ENCODE measurements at regions not wholly inside any gene's neighbourhood (a gene's known extent, or its start where the extent isn't known, plus 50 kb on each side); places are given as distances from the start of the nearest gene placed in this dataset.

DNA sequence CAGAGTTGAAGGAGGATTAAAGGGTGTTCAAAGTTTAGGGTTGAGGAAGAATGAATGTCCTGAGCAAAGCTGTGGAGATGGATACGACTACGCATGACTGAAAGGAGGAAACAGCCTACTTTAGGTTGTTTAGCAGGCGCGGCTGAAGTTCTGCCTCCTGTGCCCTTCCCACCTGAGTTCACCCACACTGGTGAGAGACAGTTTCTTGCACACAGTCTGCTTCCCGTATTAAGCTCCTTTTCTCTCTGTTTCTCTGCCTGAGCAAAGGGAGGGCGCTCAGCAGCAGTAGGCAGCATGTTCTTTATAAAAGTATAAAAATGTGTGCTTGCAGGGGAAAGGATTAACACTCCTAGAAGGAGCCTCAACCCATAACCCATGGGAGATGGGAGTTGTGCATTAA lies 224.0 kb upstream of the SMARCA2 start:
- no peak for DNase-seq

GRCh38 chr9:1794547-1795270 lies 220.4 kb upstream of the SMARCA2 start:
- peak; percentile 91 for DNase-seq

DNA sequence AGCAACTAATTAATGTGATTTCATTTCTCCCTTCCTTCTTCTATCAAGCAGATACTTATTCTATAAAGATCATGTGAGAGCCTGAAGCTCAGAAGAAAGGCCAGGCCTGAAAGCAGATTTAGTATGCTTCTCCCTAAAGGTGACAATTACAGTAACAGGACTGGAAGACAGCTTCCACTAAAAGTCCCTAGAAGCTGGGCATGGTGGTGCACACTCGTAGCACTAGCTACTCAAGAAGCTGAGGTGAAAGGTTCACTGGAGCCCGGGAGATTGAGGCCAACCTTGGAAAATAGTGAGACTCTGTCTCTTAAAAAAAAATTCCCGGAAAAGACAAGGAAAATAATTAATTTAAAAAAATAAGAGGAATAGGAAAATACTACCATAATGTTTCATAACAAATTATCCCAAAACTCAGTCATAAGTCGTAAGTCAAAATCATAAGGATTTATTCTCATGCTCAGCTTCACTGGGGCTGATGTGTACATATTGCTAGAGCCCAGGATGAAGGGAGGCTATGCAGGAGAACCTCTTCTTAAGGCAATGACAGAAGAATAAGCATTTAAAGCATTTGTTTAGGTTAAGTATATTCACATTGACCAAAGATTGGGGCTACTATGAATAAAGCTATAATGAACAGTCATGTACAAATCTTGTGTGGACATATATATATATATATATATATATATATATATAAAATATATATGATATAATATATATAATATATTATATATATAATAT lies 210.8 kb upstream of the SMARCA2 start:
- DNase-seq: no peak

GRCh38 chr9:1829719-1830118 lies 185.4 kb upstream of the SMARCA2 start:
- no peak for DNase-seq

DNA sequence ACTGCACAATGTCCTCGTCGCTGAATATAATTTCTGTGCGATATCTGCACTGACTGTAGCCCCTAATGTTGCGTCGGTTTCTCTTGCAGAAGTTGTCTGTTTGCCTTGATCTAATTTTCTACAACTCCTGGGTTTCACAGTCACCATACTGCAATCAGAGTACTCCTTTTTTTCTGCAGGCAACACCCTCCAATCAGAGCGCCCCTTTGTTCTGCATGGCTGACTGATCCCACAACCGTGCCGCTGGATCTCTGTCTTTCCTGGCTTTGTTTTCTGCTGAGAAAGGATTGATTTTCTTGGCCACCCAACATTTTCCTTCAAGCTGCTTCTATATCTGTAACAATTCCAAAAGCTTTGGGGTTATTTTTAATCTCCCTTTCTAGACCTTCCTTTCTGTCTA lies 182.2 kb upstream of the SMARCA2 start:
- DNase-seq: no peak

DNA sequence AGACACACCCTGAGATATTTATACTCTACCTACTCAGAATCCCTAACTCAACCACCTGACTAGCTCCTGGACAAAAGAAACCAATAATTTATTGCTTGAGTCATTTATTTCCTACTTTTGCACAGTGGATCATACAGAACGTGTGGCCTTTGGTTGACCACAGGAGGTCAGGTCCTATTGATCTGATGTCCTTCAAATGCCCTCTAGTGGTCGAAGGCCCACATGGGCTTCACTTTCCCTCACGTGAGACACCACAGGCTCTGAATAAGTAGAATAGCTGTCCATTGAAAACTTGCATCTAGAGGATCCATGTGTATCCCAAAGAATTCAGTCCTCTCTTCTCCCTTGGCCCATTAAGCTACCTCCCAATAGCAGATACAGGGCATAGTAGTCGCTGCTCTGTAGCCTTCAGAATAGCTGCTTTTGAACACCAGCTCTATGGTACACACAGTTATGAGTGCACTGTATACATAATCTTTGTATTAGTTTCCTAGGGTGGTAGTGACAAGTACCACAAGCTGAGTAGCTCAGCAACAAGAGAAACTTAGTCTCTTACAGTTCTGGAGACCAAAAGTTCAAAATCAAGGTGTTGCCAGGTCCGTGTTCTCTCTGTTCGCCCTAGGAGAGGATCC lies 177.6 kb upstream of the SMARCA2 start:
- peak; percentile 37 for DNase-seq

- DNase-seq: no peak
Measured at GRCh38 chr9:1839909-1840308, 175.2 kb upstream of the SMARCA2 start.

DNA sequence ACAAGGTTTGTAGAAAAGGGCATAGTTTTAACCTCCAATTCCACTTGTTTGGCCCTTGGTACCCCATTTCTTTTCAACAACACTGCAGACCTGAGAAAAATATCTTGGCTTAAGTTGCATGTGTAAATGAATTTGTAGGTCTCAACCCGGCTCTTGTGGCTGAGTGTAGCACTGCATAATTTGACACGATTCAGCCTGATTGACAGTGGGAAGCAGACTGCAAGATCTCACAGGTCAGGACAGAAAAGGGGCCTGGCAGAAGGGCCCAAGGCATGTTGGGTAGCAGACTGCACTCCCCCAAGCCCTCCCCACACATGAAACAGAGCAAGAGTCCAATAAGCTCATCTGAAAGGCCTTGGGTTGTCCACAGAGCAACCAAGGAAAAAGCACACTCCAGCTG lies 169.7 kb upstream of the SMARCA2 start:
- DNase-seq: no peak

- DNase-seq: no peak
Measured at GRCh38 chr9:1855726-1856125, 159.4 kb upstream of the SMARCA2 start.

- no peak for DNase-seq
Measured at GRCh38 chr9:1857808-1858207, 157.3 kb upstream of the SMARCA2 start.

DNA sequence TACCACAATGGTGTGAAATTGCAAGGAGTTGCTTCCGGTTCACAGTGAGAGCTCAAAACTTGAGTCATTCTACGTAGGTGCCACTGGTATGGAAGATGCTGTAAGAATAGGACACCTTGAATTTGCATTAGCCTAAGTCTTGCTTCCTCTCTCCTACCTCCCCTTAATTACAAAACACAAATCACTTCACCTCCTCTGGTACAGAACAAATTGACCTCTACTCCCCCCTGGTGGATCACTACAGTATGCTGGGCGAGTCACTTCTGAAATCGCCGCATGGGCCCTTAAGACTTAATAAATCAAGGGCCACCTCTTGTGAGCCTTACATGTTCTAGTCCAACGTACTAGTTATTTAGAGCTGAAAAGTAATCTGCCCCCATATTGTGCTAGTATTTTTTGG lies 145.3 kb upstream of the SMARCA2 start:
- DNase-seq: peak; percentile 65

DNA sequence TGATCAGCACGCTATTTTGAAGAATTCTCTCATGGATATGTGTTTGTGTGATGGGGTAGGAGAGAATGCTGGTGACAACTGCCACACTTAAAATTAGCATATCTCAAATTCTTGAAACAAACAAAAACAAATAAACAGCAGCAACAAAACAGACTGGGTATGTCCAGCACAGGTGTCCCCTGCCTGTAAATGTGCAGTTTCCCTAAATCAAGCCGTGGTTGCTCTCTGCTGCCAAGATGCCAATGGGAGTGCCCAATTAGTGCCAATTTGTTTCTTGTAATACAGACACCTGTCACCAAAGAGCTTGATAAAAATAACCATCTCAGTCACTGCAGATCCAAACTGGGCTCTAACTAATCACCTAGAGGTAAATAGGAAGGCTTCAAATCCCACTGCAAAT lies 144.2 kb upstream of the SMARCA2 start:
- DNase-seq: peak; percentile 29

DNA sequence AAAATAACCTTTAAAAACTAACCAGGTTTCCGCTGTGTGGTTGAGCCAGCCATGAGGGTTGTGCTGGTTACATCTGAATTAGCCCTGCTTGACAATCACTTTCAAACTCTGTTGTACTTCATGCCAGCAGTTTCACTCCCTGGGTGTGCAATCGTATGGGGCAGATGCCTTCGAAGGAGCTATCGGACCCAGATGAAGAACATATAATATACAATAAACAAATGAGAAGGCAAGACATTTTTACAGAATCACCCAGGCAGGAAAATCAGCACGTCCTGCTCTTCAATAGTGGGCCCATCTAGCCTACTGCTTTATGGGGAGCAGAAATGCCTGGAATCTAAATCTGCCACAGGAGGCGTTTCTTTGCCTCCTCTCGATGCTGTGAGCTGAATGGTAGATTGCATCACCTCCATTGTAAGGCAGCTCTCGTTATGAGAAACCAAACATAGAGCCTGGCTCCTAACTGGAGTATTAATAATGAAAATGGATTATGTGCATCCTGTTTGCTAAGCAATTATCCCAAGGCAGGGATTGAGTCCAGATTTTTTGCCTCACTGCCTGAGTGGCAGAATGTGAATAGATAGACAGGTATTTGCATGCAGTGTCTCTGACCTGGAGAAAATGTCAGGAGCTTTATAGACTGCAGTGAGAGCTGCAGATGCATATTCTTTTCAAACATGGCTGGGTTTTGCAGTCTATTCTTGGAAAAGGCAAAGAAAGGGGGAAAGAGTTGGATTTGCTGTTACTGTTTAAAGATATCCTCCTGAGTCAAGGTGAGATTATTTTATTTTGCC lies 143.3 kb upstream of the SMARCA2 start:
- peak; percentile 28 for DNase-seq

GRCh38 chr9:1875251-1875851 lies 139.8 kb upstream of the SMARCA2 start:
- no peak for DNase-seq

- DNase-seq: no peak
Measured at GRCh38 chr9:1875921-1876448, 139.2 kb upstream of the SMARCA2 start.

- DNase-seq: no peak
Measured at GRCh38 chr9:1876891-1877496, 138.2 kb upstream of the SMARCA2 start.

GRCh38 chr9:1877951-1878350 lies 137.2 kb upstream of the SMARCA2 start:
- no peak for DNase-seq

- no peak for DNase-seq
Measured at GRCh38 chr9:1878811-1879210, 136.3 kb upstream of the SMARCA2 start.

DNA sequence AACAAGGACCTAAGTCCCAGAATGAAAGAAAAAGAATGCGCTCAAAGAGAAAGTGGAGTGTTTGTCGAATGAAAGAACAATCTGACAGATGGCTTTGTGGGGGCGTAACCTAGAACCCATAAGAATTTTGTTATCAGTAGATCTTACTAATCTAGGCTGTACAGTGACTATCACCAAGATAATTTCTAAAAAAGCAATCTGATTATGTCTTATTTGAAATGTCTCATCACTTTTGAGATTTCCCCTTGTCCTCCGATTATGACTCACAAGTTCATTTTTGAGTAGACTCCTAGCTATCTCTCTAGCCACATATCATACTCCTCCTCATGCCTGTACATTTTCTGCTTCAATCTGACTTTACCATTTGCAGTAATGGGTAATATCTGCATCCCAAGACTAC lies 135.6 kb upstream of the SMARCA2 start:
- no peak for DNase-seq

GRCh38 chr9:1880038-1880565 lies 135.0 kb upstream of the SMARCA2 start:
- no peak for DNase-seq

DNA sequence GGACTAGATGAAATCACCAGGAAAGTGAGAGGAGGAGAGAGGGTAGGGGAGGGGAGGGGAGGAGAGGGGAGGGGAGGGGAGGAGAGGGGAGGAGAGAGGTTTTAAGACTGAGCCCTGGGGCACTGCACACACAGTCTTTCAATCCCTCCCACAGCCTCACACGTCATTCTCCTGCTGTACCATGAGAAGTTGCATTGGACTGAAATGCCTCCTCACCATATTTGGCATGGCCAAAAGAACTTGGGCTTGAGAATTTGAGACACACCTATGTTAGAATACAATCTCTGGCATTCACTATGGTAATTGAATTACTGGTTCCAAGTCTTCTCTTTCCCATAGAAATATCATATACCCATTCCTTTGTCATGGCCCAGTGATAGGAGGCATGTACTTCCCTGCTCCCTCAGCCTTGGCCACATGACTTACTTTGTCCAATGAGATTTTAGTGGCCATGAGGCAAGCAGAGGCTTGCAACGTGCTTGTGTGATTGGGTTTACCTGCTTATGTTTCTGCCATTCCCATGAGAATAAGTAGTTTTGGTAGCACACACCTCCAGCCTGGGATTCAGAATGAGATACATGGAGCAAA lies 133.3 kb upstream of the SMARCA2 start:
- DNase-seq: peak; percentile 50
